ENCODE measurements at regions not wholly inside any gene's neighbourhood (a gene's known extent, or its start where the extent isn't known, plus 50 kb on each side); places are given as distances from the start of the nearest gene placed in this dataset.

- DNase-seq (ENCODE audit: low spot score) = no peak
Measured at GRCh38 chr1:239218301-239218700, 168.1 kb upstream of the CHRM3 start.

GRCh38 chr1:239212811-239213220 is 173.6 kb upstream of the CHRM3 start:
- no peak for DNase-seq (ENCODE audit: low spot score)

GRCh38 chr1:239209591-239209990 is 176.8 kb upstream of the CHRM3 start:
- DNase-seq (ENCODE audit: low spot score) = no peak

GRCh38 chr1:239204401-239204800 is 182.0 kb upstream of the CHRM3 start:
- DNase-seq (ENCODE audit: low spot score) = no peak

- no peak for DNase-seq (ENCODE audit: low spot score)
Measured at GRCh38 chr1:239197871-239198270, 188.5 kb upstream of the CHRM3 start.

- DNase-seq (ENCODE audit: low spot score) = no peak
Measured at GRCh38 chr1:239189998-239190512, 196.3 kb upstream of the CHRM3 start.

- no peak for DNase-seq (ENCODE audit: low spot score)
Measured at GRCh38 chr1:239186487-239186886, 199.9 kb upstream of the CHRM3 start.

GRCh38 chr1:239185245-239185619 is 201.1 kb upstream of the CHRM3 start:
- no peak for DNase-seq (ENCODE audit: low spot score)

GRCh38 chr1:239184561-239185244 is 201.7 kb upstream of the CHRM3 start:
- no peak for DNase-seq (ENCODE audit: low spot score)

GRCh38 chr1:239178961-239179360 is 207.4 kb upstream of the CHRM3 start:
- DNase-seq (ENCODE audit: low spot score) = no peak

GRCh38 chr1:239174880-239175279 is 211.5 kb upstream of the CHRM3 start:
- DNase-seq (ENCODE audit: low spot score) = no peak

GRCh38 chr1:239170828-239171227 is 215.5 kb upstream of the CHRM3 start:
- DNase-seq (ENCODE audit: low spot score) = no peak

- no peak for DNase-seq (ENCODE audit: low spot score)
Measured at GRCh38 chr1:239169276-239169675, 217.1 kb upstream of the CHRM3 start.

GRCh38 chr1:239164451-239165180 is 221.8 kb upstream of the CHRM3 start:
- DNase-seq (ENCODE audit: low spot score) = no peak

GRCh38 chr1:239155466-239156091 is 230.8 kb upstream of the CHRM3 start:
- DNase-seq (ENCODE audit: low spot score) = no peak

GRCh38 chr1:239151937-239152336 is 234.4 kb upstream of the CHRM3 start:
- no peak for DNase-seq (ENCODE audit: low spot score)

GRCh38 chr1:239140968-239141367 is 245.4 kb upstream of the CHRM3 start:
- DNase-seq (ENCODE audit: low spot score) = no peak

- no peak for DNase-seq (ENCODE audit: low spot score)
Measured at GRCh38 chr1:239139801-239140200, 246.6 kb upstream of the CHRM3 start.

- DNase-seq (ENCODE audit: low spot score) = no peak
Measured at GRCh38 chr1:239128541-239128940, 257.8 kb upstream of the CHRM3 start.

GRCh38 chr1:239126884-239127283 is 259.5 kb upstream of the CHRM3 start:
- DNase-seq (ENCODE audit: low spot score) = no peak

- no peak for DNase-seq (ENCODE audit: low spot score)
Measured at GRCh38 chr1:239125893-239126292, 260.5 kb upstream of the CHRM3 start.

- no peak for DNase-seq (ENCODE audit: low spot score)
Measured at GRCh38 chr1:239125027-239125426, 261.3 kb upstream of the CHRM3 start.

- DNase-seq (ENCODE audit: low spot score) = no peak
Measured at GRCh38 chr1:239123260-239123659, 263.1 kb upstream of the CHRM3 start.

Measured in GM03348 (cell line).